SK-N-MC (cell line): ENCODE measurements at regions not wholly inside any gene's neighbourhood (a gene's known extent, or its start where the extent isn't known, plus 50 kb on each side); places are given as distances from the start of the nearest gene placed in this dataset.

Experiments used
- EZH2 ChIP-seq: fragments of 200-600 bp; sonication (generic); IDR thresholded peaks from one replicate; pipeline ENCODE4 v1.6.1; 2017; ENCODE audit warnings: antibody characterized with exemption
- POLR2AphosphoS5 ChIP-seq: IDR thresholded peaks from 2 replicates; pipeline ENCODE4 v1.6.1; 2012; ENCODE audit warnings: mild to moderate bottlenecking, low read depth, low read length, borderline replicate concordance

DNA sequence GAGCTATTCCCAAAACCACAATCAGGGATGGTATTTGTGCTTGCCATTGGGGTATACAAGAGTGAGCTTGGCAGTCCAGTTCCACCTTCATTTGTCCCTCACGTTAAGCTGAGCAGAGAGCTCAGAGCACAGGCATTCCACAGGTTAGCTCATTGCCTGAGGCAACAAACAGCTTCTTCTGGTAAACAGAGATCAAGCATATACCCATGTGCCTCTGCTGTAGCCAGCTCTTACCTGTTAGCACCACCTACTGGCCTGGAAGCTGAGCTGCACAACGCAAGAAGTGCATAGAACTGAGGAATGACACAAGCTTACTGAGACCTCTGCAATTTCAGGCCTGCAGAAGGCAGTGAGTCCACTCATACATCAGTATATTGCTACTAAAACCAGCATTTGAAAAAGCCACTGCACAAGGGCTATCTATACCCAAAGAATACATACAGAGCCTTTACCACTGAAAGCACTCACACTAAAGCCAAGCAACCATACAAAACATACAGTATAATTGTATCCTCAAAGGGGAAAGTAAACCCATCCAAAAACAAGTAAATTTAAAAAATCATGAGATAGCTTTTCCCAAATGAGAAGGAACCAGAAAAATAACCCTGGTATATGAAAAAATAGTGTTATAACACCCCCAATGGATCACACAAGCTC is 258.3 kb upstream of the GABRA2 start:
- no peak for TF ChIP-seq EZH2
- TF ChIP-seq POLR2AphosphoS5: no peak
